Endothelial cell of umbilical vein (primary cell): ENCODE measurements at regions not wholly inside any gene's neighbourhood (a gene's known extent, or its start where the extent isn't known, plus 50 kb on each side); places are given as distances from the start of the nearest gene placed in this dataset.

Experiments used
- EZH2 ChIP-seq: IDR thresholded peaks from 2 replicates; pipeline ENCODE4 v1.6.1; 2012; ENCODE audit warnings: borderline replicate concordance, low read depth, mild to moderate bottlenecking, moderate library complexity, low read length, inconsistent platforms; ENCODE audit not compliant: severe bottlenecking
- FOS ChIP-seq: IDR thresholded peaks from 2 replicates; pipeline ENCODE4 v1.6.1; 2011; ENCODE audit warnings: mild to moderate bottlenecking, low read length, moderate library complexity, borderline replicate concordance; ENCODE audit not compliant: insufficient read depth
- POLR2A ChIP-seq: IDR thresholded peaks from 2 replicates; pipeline ENCODE4 v1.6.1; 2012; ENCODE audit warnings: low read depth, mild to moderate bottlenecking, control low read depth, low read length
- POLR2AphosphoS5 ChIP-seq: IDR thresholded peaks from 2 replicates; pipeline ENCODE4 v1.6.1; 2012; ENCODE audit warnings: low read depth, mild to moderate bottlenecking, control low read depth, low read length, moderate library complexity; ENCODE audit not compliant: insufficient read depth
- TF ChIP-seq, protein P1 (sequence below), 2 donors: IDR thresholded peaks; 1 replicate in 1 of 2; 2 replicates in 1 of 2; pipeline ENCODE4 v1.5.1; 2011; ENCODE audit warnings: low read length in 2 of 2, mild to moderate bottlenecking in 2 of 2, moderate library complexity in 2 of 2, control low read depth in 1 of 2, inconsistent platforms in 1 of 2, low read depth in 1 of 2; ENCODE audit not compliant: insufficient read depth in 1 of 2; ENCODE audit errors: extremely low read depth in 1 of 2
- TF ChIP-seq, protein P2 (sequence below): IDR thresholded peaks from 2 replicates; pipeline ENCODE4 v1.6.1; 2011; ENCODE audit not compliant: insufficient read depth, insufficient read length

GRCh38 chr2:45250176-45250575 is 240.9 kb upstream of the SIX2 start:
- TF ChIP-seq, protein P1, sequence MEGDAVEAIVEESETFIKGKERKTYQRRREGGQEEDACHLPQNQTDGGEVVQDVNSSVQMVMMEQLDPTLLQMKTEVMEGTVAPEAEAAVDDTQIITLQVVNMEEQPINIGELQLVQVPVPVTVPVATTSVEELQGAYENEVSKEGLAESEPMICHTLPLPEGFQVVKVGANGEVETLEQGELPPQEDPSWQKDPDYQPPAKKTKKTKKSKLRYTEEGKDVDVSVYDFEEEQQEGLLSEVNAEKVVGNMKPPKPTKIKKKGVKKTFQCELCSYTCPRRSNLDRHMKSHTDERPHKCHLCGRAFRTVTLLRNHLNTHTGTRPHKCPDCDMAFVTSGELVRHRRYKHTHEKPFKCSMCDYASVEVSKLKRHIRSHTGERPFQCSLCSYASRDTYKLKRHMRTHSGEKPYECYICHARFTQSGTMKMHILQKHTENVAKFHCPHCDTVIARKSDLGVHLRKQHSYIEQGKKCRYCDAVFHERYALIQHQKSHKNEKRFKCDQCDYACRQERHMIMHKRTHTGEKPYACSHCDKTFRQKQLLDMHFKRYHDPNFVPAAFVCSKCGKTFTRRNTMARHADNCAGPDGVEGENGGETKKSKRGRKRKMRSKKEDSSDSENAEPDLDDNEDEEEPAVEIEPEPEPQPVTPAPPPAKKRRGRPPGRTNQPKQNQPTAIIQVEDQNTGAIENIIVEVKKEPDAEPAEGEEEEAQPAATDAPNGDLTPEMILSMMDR (IDR thresholded peaks at IDR 0.05; ENCODE audit: extremely low read depth in 1 of 2, insufficient read depth in 1 of 2, low read depth in 1 of 2, low read length in 2 of 2) = no peak
- TF ChIP-seq POLR2AphosphoS5 = no peak
- no peak for TF ChIP-seq POLR2A
- TF ChIP-seq EZH2 = no peak
- TF ChIP-seq, protein P2, sequence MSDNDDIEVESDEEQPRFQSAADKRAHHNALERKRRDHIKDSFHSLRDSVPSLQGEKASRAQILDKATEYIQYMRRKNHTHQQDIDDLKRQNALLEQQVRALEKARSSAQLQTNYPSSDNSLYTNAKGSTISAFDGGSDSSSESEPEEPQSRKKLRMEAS = no peak
- TF ChIP-seq FOS = no peak
